Jurkat, Clone E6-1 (cell line): ENCODE measurements at regions not wholly inside any gene's neighbourhood (a gene's known extent, or its start where the extent isn't known, plus 50 kb on each side); places are given as distances from the start of the nearest gene placed in this dataset.
A peak's percentile ranks its signal among the peaks of the same experiment; 100 is the strongest.

Experiments
- DNase-seq: peaks from one replicate; pipeline ENCODE4 v3.0.0-alpha.2; 2011; ENCODE audit warnings: low read depth, low spot score
- H3K4me3 ChIP-seq: 2 replicates; pipeline ENCODE4 v1.5.1; 2011; ENCODE audit warnings: mild to moderate bottlenecking, low read length, control low read depth, moderate library complexity

GRCh38 chr2:180177534-180177933, 170.4 kb upstream of the CWC22 start:
- DNase-seq: no peak
- no peak overlapping the region for H3K4me3 ChIP-seq

GRCh38 chr2:180175736-180176135, 168.6 kb upstream of the CWC22 start:
- no peak overlapping the region for H3K4me3 ChIP-seq
- DNase-seq: no peak

GRCh38 chr2:180174580-180174979, 167.5 kb upstream of the CWC22 start:
- no peak overlapping the region for H3K4me3 ChIP-seq
- no peak for DNase-seq

DNA sequence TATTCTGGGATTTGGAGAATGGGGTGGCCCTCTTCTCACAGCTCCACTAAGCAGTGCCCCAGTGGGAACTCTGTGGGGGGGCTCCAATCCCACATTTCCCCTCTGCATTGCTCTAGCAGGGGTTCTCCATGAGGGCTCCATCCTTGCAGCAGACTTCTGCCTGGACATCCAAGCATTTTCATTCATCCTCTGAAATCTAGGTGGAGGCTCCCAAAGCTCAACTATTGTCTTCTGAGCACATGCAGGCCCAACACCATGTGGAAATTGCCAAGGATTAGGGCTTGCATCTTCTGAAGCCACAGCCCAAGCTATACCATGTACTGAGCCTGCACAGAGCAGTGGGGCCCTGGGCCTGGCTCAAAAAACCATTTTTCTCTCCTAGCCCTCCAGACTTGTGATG, 162.4 kb upstream of the CWC22 start:
- no peak for DNase-seq
- H3K4me3 ChIP-seq: no peak overlapping the region

- DNase-seq: no peak
- H3K4me3 ChIP-seq: no peak overlapping the region
These were observed 154.3 kb upstream of the CWC22 start for GRCh38 chr2:180161415-180161814.

DNA sequence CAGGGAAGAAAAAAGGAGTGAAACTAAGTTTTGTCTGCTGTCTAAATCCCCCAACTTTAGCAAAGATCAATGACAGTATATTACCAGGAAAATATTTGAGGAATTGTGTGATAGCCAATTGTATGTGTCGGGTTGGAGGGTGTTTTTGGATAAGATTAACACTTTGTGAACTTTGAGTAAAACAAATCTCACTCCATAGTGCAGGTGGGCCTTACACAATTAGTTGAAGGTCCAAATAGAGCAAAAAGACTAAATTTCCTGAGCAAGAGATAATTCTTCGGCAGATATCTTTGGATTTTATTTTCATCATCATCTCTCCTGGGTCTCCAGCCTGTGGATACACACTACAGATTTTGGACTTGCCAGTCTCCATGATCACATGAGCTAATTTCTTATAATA, 152.8 kb upstream of the CWC22 start:
- H3K4me3 ChIP-seq: no peak overlapping the region
- DNase-seq: no peak

- H3K4me3 ChIP-seq: no peak overlapping the region
- DNase-seq: no peak
These were observed 151.9 kb upstream of the CWC22 start for GRCh38 chr2:180158961-180159360.

- no peak for DNase-seq
- no peak overlapping the region for H3K4me3 ChIP-seq
These were observed 149.6 kb upstream of the CWC22 start for GRCh38 chr2:180156651-180157050.

DNA sequence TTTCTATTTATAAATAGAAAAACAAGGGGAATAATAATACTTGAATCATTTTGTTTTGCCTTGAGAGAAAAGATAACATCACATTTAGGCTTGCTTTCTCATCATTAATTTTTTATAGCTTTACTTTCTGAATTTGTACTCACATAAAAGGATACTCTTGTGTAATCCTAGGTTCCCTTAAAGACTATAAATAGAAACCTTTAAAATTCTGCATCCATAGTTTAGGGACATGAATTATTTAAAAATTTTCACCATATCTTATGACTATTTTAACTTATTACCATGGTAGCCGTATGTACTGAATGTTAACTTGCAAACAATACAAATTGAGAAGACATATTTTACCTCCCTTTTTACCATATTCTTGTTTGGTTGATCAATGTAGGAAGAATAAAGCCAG, 143.5 kb upstream of the CWC22 start:
- H3K4me3 ChIP-seq: no peak overlapping the region
- no peak for DNase-seq

DNA sequence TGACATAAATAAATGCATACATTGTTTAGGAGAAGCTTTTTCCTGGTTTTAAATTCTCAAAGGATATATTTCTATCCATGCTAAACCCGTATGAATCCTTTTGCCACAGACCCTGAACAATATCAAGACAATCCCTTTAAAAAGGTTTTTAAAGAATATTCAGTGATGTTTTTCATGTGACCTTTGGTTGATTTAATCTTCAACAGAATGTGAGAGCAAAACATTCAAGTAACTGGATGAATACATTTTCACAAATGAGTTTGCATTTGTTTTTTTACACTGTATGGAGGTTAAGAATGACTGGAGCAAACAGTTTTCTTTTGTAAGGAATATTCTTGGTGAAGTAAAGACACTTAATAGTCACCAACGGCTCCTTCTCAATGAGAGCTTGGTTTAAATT, 139.4 kb upstream of the CWC22 start:
- no peak for DNase-seq
- no peak overlapping the region for H3K4me3 ChIP-seq

- no peak for DNase-seq
- H3K4me3 ChIP-seq: no peak overlapping the region
These were observed 139.0 kb upstream of the CWC22 start for GRCh38 chr2:180146114-180146513.

GRCh38 chr2:180145163-180145562, 138.1 kb upstream of the CWC22 start:
- no peak overlapping the region for H3K4me3 ChIP-seq
- no peak for DNase-seq

- no peak overlapping the region for H3K4me3 ChIP-seq
- DNase-seq: no peak
These were observed 137.3 kb upstream of the CWC22 start for GRCh38 chr2:180144338-180144813.

- H3K4me3 ChIP-seq: no peak overlapping the region
- no peak for DNase-seq
These were observed 136.7 kb upstream of the CWC22 start for GRCh38 chr2:180143633-180144337.

- H3K4me3 ChIP-seq: no peak overlapping the region
- DNase-seq: no peak
These were observed 134.5 kb upstream of the CWC22 start for GRCh38 chr2:180141600-180141999.

DNA sequence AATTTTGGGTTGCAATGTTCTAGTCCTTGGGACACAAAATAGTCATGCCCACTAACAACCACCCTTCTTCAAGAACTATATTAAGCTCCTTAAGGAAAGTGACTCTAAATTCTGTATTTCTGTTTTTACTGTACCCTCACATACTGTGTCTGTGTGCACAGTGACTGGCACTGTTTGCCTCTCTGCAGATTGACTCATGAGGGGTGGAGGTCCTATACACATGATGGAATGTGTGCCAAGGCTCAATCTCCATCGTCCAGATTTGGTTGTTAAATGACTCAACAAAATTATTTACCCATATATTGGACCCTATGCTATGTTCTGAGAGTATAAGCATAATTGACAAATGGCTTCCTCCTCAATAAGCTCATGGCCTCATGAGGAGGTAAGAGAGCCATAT, 126.6 kb upstream of the CWC22 start:
- no peak overlapping the region for H3K4me3 ChIP-seq
- no peak for DNase-seq

DNA sequence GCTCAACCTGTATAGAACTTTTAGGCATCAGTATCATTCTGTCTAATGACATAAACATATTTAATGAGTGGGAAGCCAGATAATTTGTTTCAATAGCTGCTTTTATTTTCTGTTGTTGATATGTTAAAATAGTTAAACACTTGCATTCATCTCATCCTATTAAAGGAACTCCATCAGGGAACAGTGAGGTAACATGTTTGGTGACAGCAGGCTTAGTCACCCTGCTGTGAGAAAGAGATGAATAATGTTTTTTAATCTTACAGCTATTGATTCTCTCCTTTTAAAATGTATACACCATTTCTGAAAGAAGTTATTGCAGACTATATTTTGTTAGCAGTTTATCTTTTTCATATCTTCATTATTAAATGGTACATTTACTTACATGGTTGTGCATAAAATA, 123.3 kb upstream of the CWC22 start:
- H3K4me3 ChIP-seq: no peak overlapping the region
- DNase-seq: no peak

- no peak overlapping the region for H3K4me3 ChIP-seq
- no peak for DNase-seq
These were observed 121.8 kb upstream of the CWC22 start for GRCh38 chr2:180128861-180129260.

DNA sequence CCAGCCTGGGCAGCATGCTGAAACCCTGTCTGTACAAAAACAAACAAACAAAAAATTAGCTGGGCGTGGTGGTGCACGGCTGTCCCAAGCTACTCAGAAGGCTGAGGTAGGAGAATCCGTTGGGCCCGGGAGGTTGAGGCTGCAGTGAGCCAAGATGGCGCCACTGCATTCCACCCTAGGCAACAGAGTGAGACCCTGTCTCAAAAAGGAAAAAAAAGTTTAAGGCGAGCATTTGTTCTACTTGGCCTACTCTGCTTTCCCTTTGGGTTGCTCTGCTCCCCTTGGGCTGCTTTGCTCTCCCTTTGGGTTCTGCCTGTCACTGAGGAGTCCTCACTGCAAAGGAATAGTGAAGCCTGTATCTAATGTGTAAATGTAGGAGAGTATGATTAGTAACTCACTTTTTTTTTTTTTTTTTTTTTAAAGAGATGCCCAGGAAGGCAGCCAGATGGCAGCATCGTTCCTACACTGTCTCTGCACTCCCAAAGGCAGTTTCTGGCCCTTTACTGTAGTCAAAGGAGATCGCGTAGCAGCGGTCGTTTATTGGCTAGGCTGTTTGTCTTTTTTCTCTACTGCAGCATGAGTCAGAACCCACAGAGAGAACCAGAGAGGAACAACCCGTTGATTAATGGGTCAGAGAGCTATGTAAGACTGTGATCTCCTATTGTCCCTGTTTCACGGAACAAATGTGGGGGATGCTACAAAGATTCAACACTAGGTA, 118.3 kb upstream of the CWC22 start:
- DNase-seq: peak; percentile 60
- no peak overlapping the region for H3K4me3 ChIP-seq

GRCh38 chr2:180124273-180125139, 117.4 kb upstream of the CWC22 start:
- peak; percentile 52 for DNase-seq
- H3K4me3 ChIP-seq: no peak overlapping the region
